Upper lobe of left lung (tissue), 4 donors: ENCODE measurements at regions not wholly inside any gene's neighbourhood (a gene's known extent, or its start where the extent isn't known, plus 50 kb on each side); places are given as distances from the start of the nearest gene placed in this dataset.
A peak's percentile ranks its signal among the peaks of the same experiment; 100 is the strongest.

Source experiments
- CTCF ChIP-seq, 6 experiments: fragments of 450-650 bp in 4 of 6; fragments of 200-600 bp in 2 of 6; sonication (generic) in 2 of 6; IDR thresholded peaks; one replicate each; pipeline ENCODE4 v1.5.1; 2016 to 2019; ENCODE audit warnings: antibody characterized with exemption in 6 of 6
- EP300 ChIP-seq, 4 donors: sonication (generic); formaldehyde crosslinking; IDR thresholded peaks; one replicate each; pipeline ENCODE4 v1.5.1; 2017; ENCODE audit warnings: antibody characterized with exemption in 4 of 4, control low read depth in 2 of 4
- POLR2A ChIP-seq, 4 donors: fragments of 450-650 bp; IDR thresholded peaks; one replicate each; pipeline ENCODE4 v1.5.1; 2016 to 2017; ENCODE audit warnings: antibody characterized with exemption in 4 of 4, mild to moderate bottlenecking in 2 of 4

- TF ChIP-seq EP300 (IDR thresholded peaks at IDR 0.05) (no peak), CTCF (IDR thresholded peaks at IDR 0.05) (peak in 3 of 6 experiments; percentile 8 to 13 (median 9)), POLR2A (IDR thresholded peaks at IDR 0.05) (no peak)
These were observed 98.9 kb upstream of the UBASH3B start for GRCh38 chr11:122556605-122557004.
